Panc1 (cell line): ENCODE measurements at regions not wholly inside any gene's neighbourhood (a gene's known extent, or its start where the extent isn't known, plus 50 kb on each side); places are given as distances from the start of the nearest gene placed in this dataset.

Source experiments
- ATAC-seq: fragments of 200-7000 bp; cut with Tn5 transposase; 2 replicates; pipeline ENCODE4 v1.9.1; 2020; ENCODE audit warnings: mild to moderate bottlenecking, moderate library complexity
- BruUV-seq: library from RNA; stranded (reverse); fragments of 400-500 nt; replicated peaks from 2 replicates; lab custom pipeline; 2021; lab: Mats Ljungman, UMichigan
- CTCF ChIA-PET: fragments of 300-600 bp; sonication (Branson Sonifier 250); formaldehyde crosslinking; loops from one replicate; lab custom pipeline; 2022; ENCODE audit warnings: antibody characterized with exemption; lab: Charles Lee
- POLR2A ChIA-PET: fragments of 300-600 bp; sonication (Branson Sonifier 250); formaldehyde crosslinking; loops from one replicate; lab custom pipeline; 2022; ENCODE audit warnings: antibody characterized with exemption; lab: Charles Lee
- DNase-seq: peaks from one replicate; pipeline ENCODE4 v3.0.0-alpha.2; 2010; ENCODE audit warnings: low read depth, low spot score
- H3K27ac ChIP-seq: 2 replicates; pipeline ENCODE4 v1.5.1; 2011; ENCODE audit warnings: mild to moderate bottlenecking, low read length, inconsistent platforms
- H3K27me3 ChIP-seq: fragments of 200-500 bp; sonication (Bioruptor generic); 2 replicates; pipeline ENCODE4 v1.6.0; 2014; ENCODE audit warnings: low read length, inconsistent platforms; ENCODE audit not compliant: control insufficient read depth, insufficient read depth
- H3K36me3 ChIP-seq: fragments of 200-500 bp; sonication (Bioruptor generic); 2 replicates; pipeline ENCODE4 v1.5.1; 2014; ENCODE audit warnings: inconsistent platforms, mild to moderate bottlenecking, low read length, moderate library complexity; ENCODE audit not compliant: control insufficient read depth, insufficient read depth
- H3K4me1 ChIP-seq: 2 replicates; pipeline ENCODE4 v1.5.1; 2011; ENCODE audit warnings: inconsistent platforms, mild to moderate bottlenecking, low read length, moderate library complexity; ENCODE audit not compliant: control insufficient read depth, insufficient read depth
- H3K4me3 ChIP-seq, 2 experiments: 2 replicates each; pipeline ENCODE4 v1.5.1; 2011 to 2012; ENCODE audit warnings: low read depth in 2 of 2, low read length in 2 of 2, mild to moderate bottlenecking in 2 of 2, inconsistent platforms in 1 of 2, moderate library complexity in 1 of 2
- H3K9me3 ChIP-seq: fragments of 200-500 bp; sonication (Bioruptor generic); 2 replicates; pipeline ENCODE4 v1.5.1; 2014; ENCODE audit warnings: low read depth, mild to moderate bottlenecking, inconsistent platforms, low read length, moderate library complexity; ENCODE audit not compliant: control insufficient read depth, insufficient read depth
- POLR2AphosphoS5 ChIP-seq: IDR thresholded peaks from 2 replicates; pipeline ENCODE4 v1.6.1; 2012; ENCODE audit warnings: mild to moderate bottlenecking, low read depth, low read length, moderate library complexity
- SIN3A ChIP-seq: IDR thresholded peaks from 2 replicates; pipeline ENCODE4 v1.6.1; 2012; ENCODE audit warnings: low read depth, mild to moderate bottlenecking, low read length, moderate library complexity, borderline replicate concordance; ENCODE audit not compliant: insufficient read depth
- TCF7L2 ChIP-seq: IDR thresholded peaks from 2 replicates; pipeline ENCODE4 v1.6.1; 2011; ENCODE audit warnings: mild to moderate bottlenecking, low read depth, low read length, inconsistent platforms
- in situ Hi-C: cut with HindIII; loops from 2 replicates; pipeline ENCODE4 v1.10.0; 2016; ENCODE audit warnings: low sequenced_read_pairs, low pct_unique_long_range_greater_than_20kb
- intact Hi-C: fragments of 100-400 bp; cut with micrococcal nuclease; formaldehyde crosslinking; loops from one replicate; pipeline ENCODE4 v1.10.0; 2022; ENCODE audit not compliant: unreplicated experiment
- TF ChIP-seq, protein P1 (sequence below), 2 experiments: IDR thresholded peaks; 2 replicates each; pipeline ENCODE4 v1.6.1; 2011 to 2012; ENCODE audit warnings: low read depth in 2 of 2, control low read depth in 1 of 2, low read length in 1 of 2, mild to moderate bottlenecking in 1 of 2, moderate library complexity in 1 of 2; ENCODE audit not compliant: insufficient read depth in 1 of 2
- TF ChIP-seq, protein P2 (sequence below): fragments of 450-650 bp; IDR thresholded peaks from 2 replicates; pipeline ENCODE4 v1.5.1; 2017; ENCODE audit warnings: mild to moderate bottlenecking

DNA sequence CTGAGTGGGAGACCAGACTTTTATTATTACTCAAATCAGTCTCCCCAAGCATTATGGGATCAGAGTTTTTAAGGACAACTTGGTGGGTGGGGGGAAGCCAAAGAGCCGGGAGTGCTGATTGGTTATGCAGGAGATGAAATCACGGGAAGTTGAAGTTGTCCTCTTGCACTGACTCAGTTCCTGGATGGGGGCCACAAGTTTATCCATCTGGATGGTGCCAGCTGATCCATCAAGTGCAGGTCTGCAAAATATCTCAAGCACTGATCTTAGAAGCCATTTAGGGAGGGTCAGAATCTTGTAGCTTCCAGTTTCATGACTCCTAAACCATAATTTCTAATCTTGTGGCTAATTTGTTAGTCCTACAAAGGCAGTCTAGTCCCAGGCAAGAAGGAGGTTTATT, 53.5 kb upstream of the LMO1 start:
- POLR2A ChIA-PET, result no interaction called here

DNA sequence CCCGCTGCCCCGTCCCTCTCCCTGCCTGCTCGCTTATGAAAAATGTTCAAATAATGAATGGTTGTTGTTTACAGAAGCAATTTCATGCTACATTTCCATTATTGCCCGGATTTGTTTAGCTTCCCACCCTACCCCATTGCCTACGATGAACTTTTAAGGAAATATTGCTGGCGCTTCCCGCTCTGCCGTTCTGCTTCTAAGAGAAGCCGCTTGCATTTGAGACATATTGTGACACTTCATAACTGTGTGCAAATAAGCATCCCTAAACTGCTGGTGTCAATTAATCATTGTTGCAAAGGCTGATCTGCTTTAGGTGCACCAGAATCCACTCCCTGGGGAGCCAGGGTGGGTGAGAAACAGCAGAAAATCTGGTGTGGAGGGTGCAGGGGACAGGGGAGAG, 52.3 kb upstream of the LMO1 start:
- Histone ChIP-seq H3K4me1 (no peaks in the 10 kb centered on the region), H3K36me3 (no peaks in the 10 kb centered on the region), H3K4me3 (no peak overlapping the region), H3K9me3 (no peaks in the 10 kb centered on the region), H3K27me3 (peaks cover 15% of the 10 kb centered on the region), H3K27ac (no peak overlapping the region)
- POLR2A ChIA-PET, result no interaction called here
- DNase-seq (no peak), ATAC-seq (no peak)
- in situ Hi-C loops, result no loop called here
- CTCF ChIA-PET, result no interaction called here
- BruUV-seq, result no TSS peak
- TF ChIP-seq POLR2AphosphoS5, result no peak
- TF ChIP-seq, protein P1, sequence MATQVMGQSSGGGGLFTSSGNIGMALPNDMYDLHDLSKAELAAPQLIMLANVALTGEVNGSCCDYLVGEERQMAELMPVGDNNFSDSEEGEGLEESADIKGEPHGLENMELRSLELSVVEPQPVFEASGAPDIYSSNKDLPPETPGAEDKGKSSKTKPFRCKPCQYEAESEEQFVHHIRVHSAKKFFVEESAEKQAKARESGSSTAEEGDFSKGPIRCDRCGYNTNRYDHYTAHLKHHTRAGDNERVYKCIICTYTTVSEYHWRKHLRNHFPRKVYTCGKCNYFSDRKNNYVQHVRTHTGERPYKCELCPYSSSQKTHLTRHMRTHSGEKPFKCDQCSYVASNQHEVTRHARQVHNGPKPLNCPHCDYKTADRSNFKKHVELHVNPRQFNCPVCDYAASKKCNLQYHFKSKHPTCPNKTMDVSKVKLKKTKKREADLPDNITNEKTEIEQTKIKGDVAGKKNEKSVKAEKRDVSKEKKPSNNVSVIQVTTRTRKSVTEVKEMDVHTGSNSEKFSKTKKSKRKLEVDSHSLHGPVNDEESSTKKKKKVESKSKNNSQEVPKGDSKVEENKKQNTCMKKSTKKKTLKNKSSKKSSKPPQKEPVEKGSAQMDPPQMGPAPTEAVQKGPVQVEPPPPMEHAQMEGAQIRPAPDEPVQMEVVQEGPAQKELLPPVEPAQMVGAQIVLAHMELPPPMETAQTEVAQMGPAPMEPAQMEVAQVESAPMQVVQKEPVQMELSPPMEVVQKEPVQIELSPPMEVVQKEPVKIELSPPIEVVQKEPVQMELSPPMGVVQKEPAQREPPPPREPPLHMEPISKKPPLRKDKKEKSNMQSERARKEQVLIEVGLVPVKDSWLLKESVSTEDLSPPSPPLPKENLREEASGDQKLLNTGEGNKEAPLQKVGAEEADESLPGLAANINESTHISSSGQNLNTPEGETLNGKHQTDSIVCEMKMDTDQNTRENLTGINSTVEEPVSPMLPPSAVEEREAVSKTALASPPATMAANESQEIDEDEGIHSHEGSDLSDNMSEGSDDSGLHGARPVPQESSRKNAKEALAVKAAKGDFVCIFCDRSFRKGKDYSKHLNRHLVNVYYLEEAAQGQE (IDR thresholded peaks at IDR 0.05; ENCODE audit: insufficient read depth in 1 of 2, low read depth in 2 of 2, low read length in 1 of 2), result no peak
- TF ChIP-seq, protein P2, sequence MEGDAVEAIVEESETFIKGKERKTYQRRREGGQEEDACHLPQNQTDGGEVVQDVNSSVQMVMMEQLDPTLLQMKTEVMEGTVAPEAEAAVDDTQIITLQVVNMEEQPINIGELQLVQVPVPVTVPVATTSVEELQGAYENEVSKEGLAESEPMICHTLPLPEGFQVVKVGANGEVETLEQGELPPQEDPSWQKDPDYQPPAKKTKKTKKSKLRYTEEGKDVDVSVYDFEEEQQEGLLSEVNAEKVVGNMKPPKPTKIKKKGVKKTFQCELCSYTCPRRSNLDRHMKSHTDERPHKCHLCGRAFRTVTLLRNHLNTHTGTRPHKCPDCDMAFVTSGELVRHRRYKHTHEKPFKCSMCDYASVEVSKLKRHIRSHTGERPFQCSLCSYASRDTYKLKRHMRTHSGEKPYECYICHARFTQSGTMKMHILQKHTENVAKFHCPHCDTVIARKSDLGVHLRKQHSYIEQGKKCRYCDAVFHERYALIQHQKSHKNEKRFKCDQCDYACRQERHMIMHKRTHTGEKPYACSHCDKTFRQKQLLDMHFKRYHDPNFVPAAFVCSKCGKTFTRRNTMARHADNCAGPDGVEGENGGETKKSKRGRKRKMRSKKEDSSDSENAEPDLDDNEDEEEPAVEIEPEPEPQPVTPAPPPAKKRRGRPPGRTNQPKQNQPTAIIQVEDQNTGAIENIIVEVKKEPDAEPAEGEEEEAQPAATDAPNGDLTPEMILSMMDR, result no peak
- no peak for TF ChIP-seq TCF7L2
- TF ChIP-seq SIN3A, result no peak
- intact Hi-C loops, result loop anchor here (10.0 kb wide), 1 partner anchor 91 kb away; no protein-coding TSS in a partner anchor

More for the DNA sequence above, 53.5 kb upstream of the LMO1 start:
- Histone ChIP-seq H3K9me3 (no peaks in the 10 kb centered on the region), H3K27me3 (peaks cover 15% of the 10 kb centered on the region), H3K4me3 (no peak overlapping the region), H3K4me1 (no peaks in the 10 kb centered on the region), H3K36me3 (no peaks in the 10 kb centered on the region), H3K27ac (no peak overlapping the region)
- TF ChIP-seq SIN3A (no peak), POLR2AphosphoS5 (no peak), TCF7L2 (no peak)
- TF ChIP-seq, protein P2, result no peak
- TF ChIP-seq, protein P1 (IDR thresholded peaks at IDR 0.05; ENCODE audit: insufficient read depth in 1 of 2, low read depth in 2 of 2, low read length in 1 of 2), result no peak
- no peak for DNase-seq
- no peak for ATAC-seq
- intact Hi-C loops (loop anchor here (10.0 kb wide), 1 partner anchor 92 kb away; no protein-coding TSS in a partner anchor), in situ Hi-C loops (no loop called here)
- BruUV-seq, result no TSS peak
- CTCF ChIA-PET, result no interaction called here
